GM18502 (cell line): ENCODE measurements at regions not wholly inside any gene's neighbourhood (a gene's known extent, or its start where the extent isn't known, plus 50 kb on each side); places are given as distances from the start of the nearest gene placed in this dataset.
A peak's percentile ranks its signal among the peaks of the same experiment; 100 is the strongest.

Experiments used
- ATAC-seq: cut with Tn5 transposase; IDR thresholded peaks from one replicate; pipeline ENCODE4 v1.9.1; 2021; ENCODE audit warnings: mild to moderate bottlenecking; ENCODE audit not compliant: unreplicated experiment, poor library complexity

DNA sequence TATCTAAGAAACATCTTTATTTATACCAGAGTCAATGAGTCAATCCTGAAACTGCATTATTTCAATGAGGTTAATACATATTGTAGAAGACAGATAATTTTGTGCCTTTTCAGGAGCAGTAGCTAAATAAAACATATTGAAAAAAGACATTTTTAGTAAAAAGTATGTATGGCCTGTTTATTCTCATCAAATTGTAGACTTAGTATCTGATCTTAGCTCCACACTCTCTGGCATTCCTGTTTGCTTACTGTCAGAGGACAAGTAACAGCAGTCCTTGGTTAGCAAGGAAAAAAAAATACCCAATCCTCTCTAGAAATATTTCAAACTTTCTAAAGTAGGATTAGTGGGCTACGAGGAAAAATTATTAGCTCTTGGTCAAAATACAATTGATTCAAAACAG, 50.5 kb upstream of the GUCY1A1 start:
- no peak for ATAC-seq

GRCh38 chr4:155615081-155615887, 51.4 kb upstream of the GUCY1A1 start:
- no peak for ATAC-seq

- ATAC-seq: no peak
These were observed 52.4 kb upstream of the GUCY1A1 start for GRCh38 chr4:155614111-155614762.

DNA sequence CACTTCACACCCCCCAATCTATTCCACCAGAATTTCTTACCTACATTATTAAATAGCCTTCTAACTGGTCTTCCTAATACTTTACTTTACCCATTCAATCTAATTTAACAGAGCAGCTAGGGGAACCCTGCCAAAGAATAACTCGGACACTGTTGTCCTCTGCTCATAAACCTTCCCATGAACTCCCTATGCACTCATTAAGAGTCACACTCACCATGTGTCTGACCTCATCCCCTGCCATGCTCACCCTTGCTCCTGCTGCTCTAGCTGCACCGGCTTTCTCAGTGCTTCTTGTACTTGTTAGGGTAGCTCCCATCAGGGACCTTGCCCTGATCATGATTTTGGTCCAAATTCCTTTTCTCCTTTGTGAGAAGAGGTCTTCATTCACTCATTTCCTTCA, 54.6 kb upstream of the GUCY1A1 start:
- no peak for ATAC-seq

GRCh38 chr4:155611501-155611900, 55.1 kb upstream of the GUCY1A1 start:
- ATAC-seq: no peak

DNA sequence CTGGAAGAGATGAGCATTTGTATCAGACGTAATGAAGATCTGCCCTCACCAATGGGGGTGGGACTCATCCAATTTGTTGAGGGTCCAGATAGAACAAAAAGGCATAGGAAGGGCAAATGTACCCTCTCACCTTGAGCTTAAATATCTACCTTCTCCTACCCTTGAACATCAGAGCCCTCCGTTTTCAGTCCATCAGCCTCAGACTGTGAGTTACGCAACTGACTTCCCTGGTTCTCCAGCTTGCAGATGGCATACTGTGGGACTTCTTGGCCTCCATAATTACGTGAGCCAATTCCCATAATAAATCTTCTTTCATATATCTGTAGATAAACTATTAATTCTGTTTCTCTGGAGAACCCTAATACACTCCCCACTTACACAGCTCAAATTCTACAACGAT, 56.5 kb upstream of the GUCY1A1 start:
- no peak for ATAC-seq

DNA sequence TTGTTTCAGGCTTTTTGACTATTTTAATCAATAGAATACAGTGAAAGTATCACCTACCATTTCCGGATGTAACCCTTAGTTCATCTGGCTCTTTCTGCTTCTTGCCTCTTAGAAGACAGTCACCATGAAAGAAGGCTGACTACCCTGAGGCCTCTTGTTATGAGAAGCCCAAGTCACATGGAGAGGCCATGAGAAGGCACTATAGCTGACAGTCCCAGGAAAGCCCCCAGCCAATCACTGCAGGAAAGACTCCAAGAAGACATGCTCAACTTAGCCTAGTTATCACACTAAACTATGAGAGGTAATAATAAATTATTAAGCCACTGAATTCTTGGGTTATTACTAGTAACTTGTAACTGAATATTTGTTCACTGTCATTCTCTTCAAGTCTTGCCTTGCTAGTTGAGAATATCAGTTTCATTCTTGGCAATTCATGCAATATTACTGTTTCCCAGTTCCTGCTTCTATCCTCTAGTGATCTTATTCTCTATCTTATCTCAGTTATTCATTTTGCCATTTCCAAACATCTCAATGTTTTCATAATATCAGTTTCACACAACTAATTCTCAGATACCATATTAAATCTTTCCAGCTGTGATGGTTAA, 57.1 kb upstream of the GUCY1A1 start:
- peak; percentile 70 for ATAC-seq

- no peak for ATAC-seq
These were observed 58.3 kb upstream of the GUCY1A1 start for GRCh38 chr4:155608225-155608885.

DNA sequence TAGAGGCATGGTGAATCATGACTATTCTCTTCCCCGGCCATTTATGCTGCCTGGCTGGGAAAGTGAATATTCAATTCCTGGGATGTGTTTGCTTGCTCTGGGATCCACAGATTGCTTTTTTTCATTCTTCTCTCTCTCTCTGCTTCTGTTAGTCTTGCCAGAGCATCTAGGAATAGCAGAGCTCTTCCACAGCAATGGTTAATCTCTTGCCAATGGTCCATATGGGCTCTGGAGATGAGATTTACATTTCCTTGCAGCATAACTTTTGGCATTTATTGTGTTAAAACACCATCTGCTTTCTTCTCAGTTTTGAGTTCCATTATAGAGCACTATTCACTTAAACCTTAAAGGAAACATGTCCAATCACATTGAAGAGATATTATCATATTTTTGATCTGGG, 59.2 kb upstream of the GUCY1A1 start:
- ATAC-seq: no peak

GRCh38 chr4:155604718-155605626, 61.7 kb upstream of the GUCY1A1 start:
- no peak for ATAC-seq

DNA sequence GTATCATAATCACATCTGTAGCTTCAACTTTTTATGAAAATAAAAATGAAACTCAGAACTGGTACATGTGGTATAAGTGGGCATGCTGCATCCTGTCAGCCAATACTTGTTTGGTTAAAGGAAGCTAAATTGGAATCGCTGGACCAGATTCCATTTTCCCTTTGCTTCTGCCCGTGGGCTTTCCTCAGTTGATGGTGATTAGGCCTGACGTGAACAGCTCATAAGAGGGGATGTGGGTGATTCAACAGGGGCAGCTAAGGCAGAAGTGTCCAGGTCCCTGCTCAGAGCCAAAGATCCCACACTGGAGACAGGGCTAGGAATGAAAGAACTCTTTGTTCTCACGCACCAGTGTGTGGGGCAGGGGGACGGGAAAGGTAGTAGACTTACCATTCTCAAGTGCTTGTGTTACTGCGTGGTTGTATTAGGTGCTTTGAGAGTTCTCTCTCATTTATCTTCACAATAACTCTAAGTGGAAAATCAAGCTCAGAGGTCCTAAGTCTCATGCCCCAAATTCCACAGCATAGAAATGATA, 63.2 kb upstream of the GUCY1A1 start:
- no peak for ATAC-seq

DNA sequence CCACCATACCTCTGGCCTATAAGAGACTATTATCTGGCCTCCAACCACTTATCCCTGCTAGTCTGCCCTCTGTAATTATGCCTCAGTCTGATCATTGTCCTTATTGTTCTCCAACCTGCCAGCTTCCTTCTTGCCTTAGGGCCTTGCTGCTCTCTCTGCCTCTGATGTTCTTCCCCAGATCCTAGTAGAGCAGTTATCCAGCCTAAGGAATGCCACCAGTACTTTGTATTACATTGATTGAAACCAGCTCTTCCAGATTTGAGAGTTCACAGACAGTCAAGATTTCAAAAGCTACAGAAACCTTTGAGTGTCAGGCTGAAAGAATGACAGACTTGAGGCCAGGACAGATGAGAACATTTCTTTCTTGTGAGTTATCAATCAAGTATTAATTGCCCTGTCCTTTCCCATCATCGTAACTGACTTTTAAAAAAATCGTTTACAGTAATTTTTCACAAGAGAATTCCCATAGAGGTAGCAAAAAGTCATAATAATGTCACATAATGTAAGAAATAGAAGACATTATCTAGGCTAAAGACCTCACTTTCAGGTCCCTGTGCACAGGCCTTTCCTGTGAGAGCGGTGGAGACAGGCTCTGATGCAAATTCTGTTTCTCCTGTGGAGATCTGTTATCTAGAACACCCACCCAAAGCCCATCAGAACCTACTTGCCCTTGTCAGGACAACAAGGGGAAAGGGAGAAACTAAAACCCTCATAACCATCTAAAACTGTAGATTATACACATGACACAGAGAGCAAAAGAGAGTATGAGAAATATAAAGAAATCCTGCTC, 64.1 kb upstream of the GUCY1A1 start:
- no peak for ATAC-seq

DNA sequence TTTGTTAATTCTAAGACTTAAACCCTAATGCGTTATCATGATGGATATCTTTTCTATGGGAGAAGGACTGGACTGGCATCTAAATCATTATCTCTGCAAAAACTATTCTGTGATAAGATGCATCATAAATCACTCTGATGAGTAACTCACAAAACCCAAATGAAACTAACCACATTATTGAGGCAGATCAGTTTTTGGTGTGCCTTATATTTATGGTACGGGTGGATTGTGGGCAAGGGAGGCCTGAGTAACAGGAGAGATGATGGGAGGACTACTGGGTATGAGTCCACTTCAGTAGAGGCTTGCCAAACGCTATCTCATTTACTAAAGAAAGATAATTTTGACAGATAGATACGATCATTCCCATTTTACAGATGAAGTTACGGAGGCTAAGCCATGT, 66.4 kb upstream of the GUCY1A1 start:
- no peak for ATAC-seq

- no peak for ATAC-seq
These were observed 67.1 kb upstream of the GUCY1A1 start for GRCh38 chr4:155599596-155599995.

GRCh38 chr4:155599085-155599484, 67.6 kb upstream of the GUCY1A1 start:
- no peak for ATAC-seq

- ATAC-seq: no peak
These were observed 68.7 kb upstream of the GUCY1A1 start for GRCh38 chr4:155597933-155598451.

- ATAC-seq: no peak
These were observed 69.4 kb upstream of the GUCY1A1 start for GRCh38 chr4:155597281-155597680.

GRCh38 chr4:155593793-155594192, 72.9 kb upstream of the GUCY1A1 start:
- ATAC-seq: no peak

GRCh38 chr4:155592938-155593297, 73.7 kb upstream of the GUCY1A1 start:
- ATAC-seq: no peak
